ENCODE measurements at regions not wholly inside any gene's neighbourhood (a gene's known extent, or its start where the extent isn't known, plus 50 kb on each side); places are given as distances from the start of the nearest gene placed in this dataset.

- no peak for TF ChIP-seq RAD21 (IDR thresholded peaks at IDR 0.05 in 1 of 2, conservative IDR thresholded peaks at IDR 0.05 in 1 of 2; ENCODE audit: low read depth in 2 of 2, low read length in 2 of 2)
- no peak for TF ChIP-seq CTCF (IDR thresholded peaks at IDR 0.05; ENCODE audit: control extremely low read depth in 1 of 3, insufficient read depth in 1 of 3, low read depth in 1 of 3, low read length in 3 of 3)
- no peak for TF ChIP-seq POLR2A (IDR thresholded peaks at IDR 0.05; ENCODE audit: control extremely low read depth in 1 of 2, low read depth in 2 of 2, low read length in 2 of 2)
- TF ChIP-seq RXRA (IDR thresholded peaks at IDR 0.05; ENCODE audit: insufficient read depth, low read depth, low read length): no peak
- no peak for TF ChIP-seq BCL11A (IDR thresholded peaks at IDR 0.05; ENCODE audit: low read depth in 2 of 2, low read length in 2 of 2)
Observed at GRCh38 chr4:81647388-81647787, 175.7 kb upstream of the RASGEF1B start.

All from H1 (cell line).